ENCODE measurements at regions not wholly inside any gene's neighbourhood (a gene's known extent, or its start where the extent isn't known, plus 50 kb on each side); places are given as distances from the start of the nearest gene placed in this dataset.

DNA sequence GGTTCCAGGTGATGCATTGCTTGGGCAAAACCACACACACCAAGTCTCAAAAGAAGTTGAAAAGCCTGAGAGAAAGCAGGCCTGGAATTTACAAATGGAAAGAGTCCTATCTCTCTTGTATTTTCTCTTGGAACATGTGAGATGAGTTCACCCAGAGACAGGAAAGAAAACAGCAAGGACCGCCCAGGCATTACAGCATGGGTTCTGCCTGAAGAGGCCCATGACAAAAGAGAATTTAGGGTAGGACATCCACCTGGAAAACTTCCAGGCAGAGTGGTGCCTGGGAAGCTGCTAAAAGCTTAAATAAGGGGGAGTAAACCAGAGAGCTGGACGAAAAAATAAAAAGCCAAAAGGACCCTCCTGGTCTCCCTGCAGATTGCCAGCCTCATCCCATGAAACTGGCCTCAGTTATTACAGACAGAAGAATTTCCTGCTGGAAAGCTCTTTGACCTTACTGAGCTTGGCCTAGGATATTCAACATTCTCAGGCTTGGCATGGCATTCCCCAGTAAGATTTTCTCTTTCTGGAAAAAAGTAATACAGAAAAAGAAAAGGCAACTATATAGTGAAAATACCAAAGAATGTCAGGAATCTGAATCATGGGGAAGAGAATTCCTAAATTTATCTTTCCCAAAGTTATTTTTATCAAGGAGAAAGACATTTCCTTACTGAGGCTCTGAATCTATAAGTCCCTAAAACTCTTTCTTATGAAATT lies 121.3 kb upstream of the NUDT4 start:
- Histone ChIP-seq H3K4me3 (ENCODE audit: low read depth, low read length) (no peak overlapping the region), H3K4me1 (ENCODE audit: control insufficient read depth, insufficient read depth, low read length) (no peaks in the 10 kb centered on the region), H3K36me3 (ENCODE audit: control insufficient read depth in 2 of 2, insufficient read depth in 1 of 2, low read length in 2 of 2) (no peaks in the 10 kb centered on the region), H3K27ac (ENCODE audit: extremely low read depth, low read depth, low read length) (no peak overlapping the region), H3K9me3 (ENCODE audit: control insufficient read depth, insufficient read depth, low read depth, low read length) (no peaks in the 10 kb centered on the region)
- TF ChIP-seq ZNF292 (tag by site-specific recombination; IDR thresholded peaks at IDR 0.05; ENCODE audit: borderline replicate concordance, low read depth) (no peak), ZNF548 (tag by site-specific recombination; IDR thresholded peaks at IDR 0.05) (no peak), PBX3 (CRISPR knock-in tag; IDR thresholded peaks at IDR 0.05) (no peak), ZNF132 (tag by site-specific recombination; IDR thresholded peaks at IDR 0.05; ENCODE audit: borderline replicate concordance) (no peak), ZNF311 (tag by site-specific recombination; IDR thresholded peaks at IDR 0.05; ENCODE audit: borderline replicate concordance) (no peak), ZNF596 (tag by site-specific recombination; IDR thresholded peaks at IDR 0.05) (no peak), ZNF221 (tag by site-specific recombination; IDR thresholded peaks at IDR 0.05; ENCODE audit: borderline replicate concordance) (no peak), ZEB2 (tag by site-specific recombination; IDR thresholded peaks at IDR 0.05) (no peak), ZNF394 (tag by site-specific recombination; IDR thresholded peaks at IDR 0.05; ENCODE audit: borderline replicate concordance) (no peak), ZNF747 (tag by site-specific recombination; IDR thresholded peaks at IDR 0.05) (no peak), ZNF416 (tag by site-specific recombination; IDR thresholded peaks at IDR 0.05) (no peak), ZNF211 (tag by site-specific recombination; IDR thresholded peaks at IDR 0.05; ENCODE audit: low read depth) (no peak)
- TF ChIP-seq, protein P1, sequence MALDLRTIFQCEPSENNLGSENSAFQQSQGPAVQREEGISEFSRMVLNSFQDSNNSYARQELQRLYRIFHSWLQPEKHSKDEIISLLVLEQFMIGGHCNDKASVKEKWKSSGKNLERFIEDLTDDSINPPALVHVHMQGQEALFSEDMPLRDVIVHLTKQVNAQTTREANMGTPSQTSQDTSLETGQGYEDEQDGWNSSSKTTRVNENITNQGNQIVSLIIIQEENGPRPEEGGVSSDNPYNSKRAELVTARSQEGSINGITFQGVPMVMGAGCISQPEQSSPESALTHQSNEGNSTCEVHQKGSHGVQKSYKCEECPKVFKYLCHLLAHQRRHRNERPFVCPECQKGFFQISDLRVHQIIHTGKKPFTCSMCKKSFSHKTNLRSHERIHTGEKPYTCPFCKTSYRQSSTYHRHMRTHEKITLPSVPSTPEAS (tag by site-specific recombination; IDR thresholded peaks at IDR 0.05) = no peak
- TF ChIP-seq, protein P2, sequence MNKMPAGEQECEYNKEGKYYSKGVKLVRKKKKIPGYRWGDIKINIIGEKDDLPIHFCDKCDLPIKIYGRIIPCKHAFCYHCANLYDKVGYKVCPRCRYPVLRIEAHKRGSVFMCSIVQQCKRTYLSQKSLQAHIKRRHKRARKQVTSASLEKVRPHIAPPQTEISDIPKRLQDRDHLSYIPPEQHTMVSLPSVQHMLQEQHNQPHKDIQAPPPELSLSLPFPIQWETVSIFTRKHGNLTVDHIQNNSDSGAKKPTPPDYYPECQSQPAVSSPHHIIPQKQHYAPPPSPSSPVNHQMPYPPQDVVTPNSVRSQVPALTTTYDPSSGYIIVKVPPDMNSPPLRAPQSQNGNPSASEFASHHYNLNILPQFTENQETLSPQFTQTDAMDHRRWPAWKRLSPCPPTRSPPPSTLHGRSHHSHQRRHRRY (tag by site-specific recombination; IDR thresholded peaks at IDR 0.05) = no peak
- TF ChIP-seq, protein P3, sequence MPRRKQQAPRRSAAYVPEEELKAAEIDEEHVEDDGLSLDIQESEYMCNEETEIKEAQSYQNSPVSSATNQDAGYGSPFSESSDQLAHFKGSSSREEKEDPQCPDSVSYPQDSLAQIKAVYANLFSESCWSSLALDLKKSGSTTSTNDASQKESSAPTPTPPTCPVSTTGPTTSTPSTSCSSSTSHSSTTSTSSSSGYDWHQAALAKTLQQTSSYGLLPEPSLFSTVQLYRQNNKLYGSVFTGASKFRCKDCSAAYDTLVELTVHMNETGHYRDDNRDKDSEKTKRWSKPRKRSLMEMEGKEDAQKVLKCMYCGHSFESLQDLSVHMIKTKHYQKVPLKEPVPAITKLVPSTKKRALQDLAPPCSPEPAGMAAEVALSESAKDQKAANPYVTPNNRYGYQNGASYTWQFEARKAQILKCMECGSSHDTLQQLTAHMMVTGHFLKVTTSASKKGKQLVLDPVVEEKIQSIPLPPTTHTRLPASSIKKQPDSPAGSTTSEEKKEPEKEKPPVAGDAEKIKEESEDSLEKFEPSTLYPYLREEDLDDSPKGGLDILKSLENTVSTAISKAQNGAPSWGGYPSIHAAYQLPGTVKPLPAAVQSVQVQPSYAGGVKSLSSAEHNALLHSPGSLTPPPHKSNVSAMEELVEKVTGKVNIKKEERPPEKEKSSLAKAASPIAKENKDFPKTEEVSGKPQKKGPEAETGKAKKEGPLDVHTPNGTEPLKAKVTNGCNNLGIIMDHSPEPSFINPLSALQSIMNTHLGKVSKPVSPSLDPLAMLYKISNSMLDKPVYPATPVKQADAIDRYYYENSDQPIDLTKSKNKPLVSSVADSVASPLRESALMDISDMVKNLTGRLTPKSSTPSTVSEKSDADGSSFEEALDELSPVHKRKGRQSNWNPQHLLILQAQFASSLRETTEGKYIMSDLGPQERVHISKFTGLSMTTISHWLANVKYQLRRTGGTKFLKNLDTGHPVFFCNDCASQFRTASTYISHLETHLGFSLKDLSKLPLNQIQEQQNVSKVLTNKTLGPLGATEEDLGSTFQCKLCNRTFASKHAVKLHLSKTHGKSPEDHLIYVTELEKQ (tag by site-specific recombination; IDR thresholded peaks at IDR 0.05; ENCODE audit: borderline replicate concordance) = no peak
- CTCF ChIA-PET = interaction anchor here (0.7 kb wide), 1 partner anchor 72 kb away, joined by 4 read pairs; no protein-coding TSS in a partner anchor
- POLR2A ChIA-PET = interaction anchor here (0.6 to 1.1 kb wide), 2 partner anchors 12 to 60 kb away, joined by 3 to 4 read pairs; no protein-coding TSS in a partner anchor

DNA sequence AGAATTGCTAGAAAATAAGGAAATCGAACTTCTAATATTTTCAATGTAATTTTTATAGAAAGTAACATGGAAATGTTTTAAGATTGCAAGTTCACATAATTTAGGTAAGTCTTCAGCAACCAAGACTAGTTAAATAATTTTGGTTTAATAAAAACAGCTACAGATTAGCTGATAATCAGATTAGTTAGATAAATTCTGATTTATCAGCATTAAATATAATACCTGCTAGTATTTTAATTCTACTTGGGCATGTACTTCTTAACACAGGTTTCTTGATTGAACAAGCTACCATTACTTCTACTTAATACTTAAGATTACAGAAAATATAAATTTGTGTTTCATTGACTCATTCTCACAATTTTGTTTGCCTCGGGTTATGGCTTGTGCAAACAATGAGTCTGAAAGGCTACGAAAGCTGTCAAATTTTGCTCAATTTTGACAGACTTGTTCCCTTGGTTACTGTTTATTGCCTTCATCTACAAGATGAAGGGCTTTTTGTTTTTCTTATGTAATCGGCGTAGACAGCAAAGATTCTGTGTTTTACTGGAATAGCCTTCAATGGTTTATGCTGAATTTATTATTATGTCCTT lies 116.1 kb upstream of the NUDT4 start:
- no peaks in the 10 kb centered on the region for H3K36me3 ChIP-seq (ENCODE audit: control insufficient read depth in 2 of 2, insufficient read depth in 1 of 2, low read length in 2 of 2)
- CTCF ChIA-PET = interaction anchor here (1.0 kb wide), 1 partner anchor 9 kb away, joined by 3 read pairs; no protein-coding TSS in a partner anchor
- no peak overlapping the region for H3K4me3 ChIP-seq (ENCODE audit: low read depth, low read length)
- POLR2A ChIA-PET = no interaction called here
- no peaks in the 10 kb centered on the region for H3K9me3 ChIP-seq (ENCODE audit: control insufficient read depth, insufficient read depth, low read depth, low read length)
- H3K4me1 ChIP-seq (ENCODE audit: control insufficient read depth, insufficient read depth, low read length) = no peaks in the 10 kb centered on the region
- H3K27ac ChIP-seq (ENCODE audit: extremely low read depth, low read depth, low read length) = no peak overlapping the region
- TF ChIP-seq ZSCAN16 (tag by site-specific recombination; IDR thresholded peaks at IDR 0.05) (no peak), ZSCAN5A (tag by site-specific recombination; IDR thresholded peaks at IDR 0.05) (no peak), ZBTB7A (tag by site-specific recombination; IDR thresholded peaks at IDR 0.05; ENCODE audit: low read depth) (no peak)
- TF ChIP-seq, protein P4, sequence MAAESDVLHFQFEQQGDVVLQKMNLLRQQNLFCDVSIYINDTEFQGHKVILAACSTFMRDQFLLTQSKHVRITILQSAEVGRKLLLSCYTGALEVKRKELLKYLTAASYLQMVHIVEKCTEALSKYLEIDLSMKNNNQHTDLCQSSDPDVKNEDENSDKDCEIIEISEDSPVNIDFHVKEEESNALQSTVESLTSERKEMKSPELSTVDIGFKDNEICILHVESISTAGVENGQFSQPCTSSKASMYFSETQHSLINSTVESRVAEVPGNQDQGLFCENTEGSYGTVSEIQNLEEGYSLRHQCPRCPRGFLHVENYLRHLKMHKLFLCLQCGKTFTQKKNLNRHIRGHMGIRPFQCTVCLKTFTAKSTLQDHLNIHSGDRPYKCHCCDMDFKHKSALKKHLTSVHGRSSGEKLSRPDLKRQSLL (tag by site-specific recombination; IDR thresholded peaks at IDR 0.05) = no peak
- TF ChIP-seq, protein P5, sequence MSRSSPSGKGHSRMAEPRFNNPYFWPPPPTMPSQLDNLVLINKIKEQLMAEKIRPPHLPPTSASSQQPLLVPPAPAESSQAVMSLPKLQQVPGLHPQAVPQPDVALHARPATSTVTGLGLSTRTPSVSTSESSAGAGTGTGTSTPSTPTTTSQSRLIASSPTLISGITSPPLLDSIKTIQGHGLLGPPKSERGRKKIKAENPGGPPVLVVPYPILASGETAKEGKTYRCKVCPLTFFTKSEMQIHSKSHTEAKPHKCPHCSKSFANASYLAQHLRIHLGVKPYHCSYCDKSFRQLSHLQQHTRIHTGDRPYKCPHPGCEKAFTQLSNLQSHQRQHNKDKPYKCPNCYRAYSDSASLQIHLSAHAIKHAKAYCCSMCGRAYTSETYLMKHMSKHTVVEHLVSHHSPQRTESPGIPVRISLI (tag by site-specific recombination; IDR thresholded peaks at IDR 0.05) = no peak

Data from HEK293 (cell line).